ENCODE measurements at regions not wholly inside any gene's neighbourhood (a gene's known extent, or its start where the extent isn't known, plus 50 kb on each side); places are given as distances from the start of the nearest gene placed in this dataset.

- TF ChIP-seq EZH2phosphoT487 (IDR thresholded peaks at IDR 0.05; ENCODE audit: low read length), result no peak
- TF ChIP-seq CTCF (IDR thresholded peaks at IDR 0.05; ENCODE audit: low read length), result no peak
- TF ChIP-seq EZH2 (optimal IDR thresholded peaks at IDR 0.05; ENCODE audit: low read depth, low read length), result no peak
Measured at GRCh38 chr1:238258510-238258909, 367.8 kb upstream of the ZP4 start.

All from MM.1S (cell line).